Stimulated activated CD4-positive, alpha-beta T cell treated with anti-CD3 and anti-CD28 coated beads, Interleukin-2, amount 100 ng/mL, for 48 hours (primary cell): ENCODE measurements at regions not wholly inside any gene's neighbourhood (a gene's known extent, or its start where the extent isn't known, plus 50 kb on each side); places are given as distances from the start of the nearest gene placed in this dataset.

ENCODE experiments used
- DNase-seq, 2 donors: peaks; one replicate each; pipeline ENCODE4 v3.0.0-alpha.2; 2020

DNA sequence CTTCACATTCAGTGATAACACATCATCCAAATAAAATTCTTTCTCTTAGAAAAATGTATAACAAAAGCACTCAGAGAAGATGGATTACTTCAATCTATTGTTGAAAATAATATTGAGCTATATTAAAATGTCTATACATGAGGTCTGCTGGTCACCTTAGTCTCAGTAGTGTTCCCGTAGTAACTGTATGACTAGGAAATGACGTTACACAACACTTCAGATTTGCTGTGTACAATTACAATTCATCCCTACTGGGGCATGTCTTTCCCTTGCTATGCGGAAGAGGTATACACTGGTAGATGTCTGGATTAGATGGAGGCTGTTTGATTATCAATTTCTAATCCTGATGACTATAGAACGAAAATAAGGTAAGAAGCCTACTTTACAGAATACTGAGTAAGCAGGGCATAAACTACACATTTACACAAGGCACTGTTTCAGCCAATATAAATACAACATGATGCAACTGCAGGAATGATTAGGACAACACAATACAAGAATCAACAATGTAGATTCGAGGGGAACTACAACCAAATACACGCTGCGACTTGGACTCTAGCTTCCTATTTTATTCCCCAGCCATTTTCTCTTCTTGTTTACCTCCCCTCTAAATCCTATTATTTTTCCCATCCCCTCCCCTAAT, 982.5 kb upstream of the CDH8 start:
- no peak for DNase-seq

DNA sequence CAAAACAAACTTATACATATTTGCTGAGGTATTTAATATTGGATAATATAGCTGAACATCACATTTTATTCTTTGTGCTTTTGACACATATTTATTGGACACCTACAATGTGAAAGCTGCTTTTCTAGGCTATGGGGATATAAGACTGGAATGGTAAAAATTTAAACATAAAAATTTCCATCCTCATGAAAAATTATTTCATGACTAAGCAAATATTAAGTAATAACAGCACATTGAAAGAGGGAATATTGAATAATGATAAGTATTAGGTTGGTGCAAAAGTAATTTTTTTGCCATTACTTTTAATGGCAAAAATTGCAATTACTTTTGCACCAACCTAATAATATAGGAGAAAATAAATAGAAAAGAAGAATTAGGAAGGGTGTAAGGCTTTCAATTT, 972.5 kb upstream of the CDH8 start:
- DNase-seq = no peak

DNA sequence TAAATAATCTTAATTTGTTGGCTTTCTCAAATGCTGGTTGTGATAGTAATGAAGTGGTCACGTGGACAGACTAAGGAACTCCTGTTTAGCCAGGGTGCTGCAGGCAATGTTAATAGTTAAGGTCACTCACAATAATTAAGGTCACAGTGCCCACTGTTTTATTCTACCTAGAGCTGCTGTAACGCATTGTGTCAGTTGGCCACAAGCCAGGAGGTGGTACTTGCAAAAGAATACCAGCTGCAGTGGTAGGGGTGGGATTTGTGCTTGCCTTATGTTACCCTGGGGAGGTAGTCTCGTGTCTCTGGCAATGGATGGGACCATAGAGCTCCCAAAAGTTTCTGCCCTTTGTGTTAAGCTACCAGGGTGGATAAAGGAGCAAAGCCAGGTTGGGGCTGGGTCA, 969.1 kb upstream of the CDH8 start:
- no peak for DNase-seq

DNA sequence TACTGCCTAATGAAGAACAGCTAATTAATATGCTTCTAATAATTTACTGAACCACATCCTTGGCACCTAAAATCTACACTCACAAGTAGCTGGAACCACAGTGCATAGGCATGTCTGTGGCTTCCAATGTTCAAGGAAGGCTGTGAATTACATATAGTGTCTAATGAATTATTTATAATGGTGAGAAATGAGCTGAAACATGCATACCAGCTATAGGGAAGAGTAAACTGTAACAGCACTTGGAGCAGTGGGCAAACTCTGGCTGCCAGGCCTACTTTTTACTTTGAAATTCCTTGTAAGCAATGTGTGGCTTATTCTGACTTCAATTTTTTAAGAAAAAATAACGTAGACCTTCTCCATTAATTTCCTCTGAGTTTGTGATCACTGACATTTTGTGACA, 953.2 kb upstream of the CDH8 start:
- DNase-seq = no peak

DNA sequence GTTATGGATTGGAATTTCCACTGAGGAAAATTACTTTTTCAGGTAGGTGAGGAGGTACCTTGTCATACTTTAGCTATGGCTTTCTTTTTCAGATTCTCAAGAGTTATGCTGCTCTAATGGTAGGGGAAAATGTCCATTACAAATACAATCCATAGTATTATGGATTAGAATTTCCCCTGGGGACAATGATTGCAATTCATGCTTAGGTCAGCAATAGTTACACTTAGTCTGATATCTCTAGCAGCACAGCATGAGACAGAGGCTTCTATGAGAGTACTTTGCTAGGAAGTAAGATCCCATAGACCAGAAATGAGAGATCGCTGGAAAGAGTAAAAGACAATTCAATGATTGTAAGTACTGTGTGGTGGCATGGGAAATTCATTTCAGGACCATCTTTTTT, 949.5 kb upstream of the CDH8 start:
- no peak for DNase-seq

DNA sequence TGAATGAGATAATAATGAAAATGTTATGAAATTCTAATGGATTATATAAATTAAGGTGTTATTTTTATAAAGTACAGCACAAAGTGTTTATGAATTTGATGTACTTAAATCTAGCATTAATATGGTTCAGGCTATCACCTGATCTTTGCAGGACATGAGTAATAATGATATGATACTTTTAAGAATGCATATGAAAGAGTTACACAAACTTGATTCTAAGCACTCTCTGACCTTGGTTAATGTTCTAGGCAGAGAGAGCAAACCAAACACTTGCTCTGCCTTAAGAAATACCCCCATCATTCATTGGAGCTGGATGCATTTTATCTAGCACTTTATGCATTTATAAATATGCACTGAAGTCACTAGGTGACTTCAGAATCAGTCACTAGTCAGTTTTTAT, 942.2 kb upstream of the CDH8 start:
- no peak for DNase-seq

DNA sequence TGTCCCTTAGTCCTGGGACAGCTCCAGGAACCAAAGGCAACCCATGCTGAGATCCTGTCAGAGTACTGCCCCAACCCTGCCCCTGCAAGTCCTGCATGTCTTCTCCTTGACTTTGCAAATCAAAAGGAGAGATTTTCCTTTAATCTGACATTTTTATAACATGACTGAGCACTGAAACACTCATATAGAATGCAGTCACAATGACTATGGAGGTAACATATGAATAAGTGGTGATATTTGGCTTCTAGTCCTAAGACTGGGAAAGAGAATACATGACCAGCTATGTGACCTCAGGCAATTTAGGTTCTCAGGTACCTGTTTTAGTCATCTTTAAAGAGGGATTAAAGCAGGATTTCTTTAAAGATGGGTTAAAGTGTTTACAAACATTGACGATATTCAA, 941.6 kb upstream of the CDH8 start:
- no peak for DNase-seq

DNA sequence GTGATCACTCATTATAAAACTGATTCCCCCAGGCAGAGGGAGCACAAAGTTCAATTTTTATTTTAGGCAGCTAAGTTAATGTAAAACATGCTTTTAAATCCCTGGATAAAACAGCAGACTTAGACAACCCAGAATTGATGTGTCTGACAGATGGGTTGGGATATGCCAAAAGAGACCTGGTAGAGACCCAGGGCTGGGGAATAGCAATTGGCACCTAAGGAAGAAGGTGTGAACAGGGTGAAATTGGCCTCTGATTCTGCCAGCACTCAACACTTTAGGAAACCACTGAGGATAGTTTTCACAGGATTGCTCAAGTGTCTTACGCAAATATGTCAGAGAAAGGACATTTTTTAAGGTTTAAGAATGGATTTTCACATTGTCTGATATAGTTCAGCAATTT, 938.2 kb upstream of the CDH8 start:
- no peak for DNase-seq

DNA sequence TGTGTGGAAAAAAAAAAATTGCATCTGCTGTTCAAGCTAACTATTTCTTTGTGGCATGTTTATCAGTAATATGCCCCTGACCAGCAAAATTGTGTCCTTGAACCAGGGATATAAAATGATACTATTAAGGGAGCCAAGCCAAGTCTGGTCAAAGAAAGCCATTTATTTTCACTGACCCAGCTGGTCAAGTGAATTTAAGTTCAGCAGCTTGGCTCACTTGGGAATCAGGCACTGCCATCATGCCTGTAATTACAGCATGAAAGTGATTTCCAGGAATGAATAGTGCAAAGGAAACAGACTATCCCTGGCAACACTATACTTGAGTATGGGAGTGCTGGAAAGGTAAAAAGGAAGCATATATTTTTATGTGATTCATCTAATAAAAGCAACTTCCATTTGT, 934.6 kb upstream of the CDH8 start:
- DNase-seq = no peak

DNA sequence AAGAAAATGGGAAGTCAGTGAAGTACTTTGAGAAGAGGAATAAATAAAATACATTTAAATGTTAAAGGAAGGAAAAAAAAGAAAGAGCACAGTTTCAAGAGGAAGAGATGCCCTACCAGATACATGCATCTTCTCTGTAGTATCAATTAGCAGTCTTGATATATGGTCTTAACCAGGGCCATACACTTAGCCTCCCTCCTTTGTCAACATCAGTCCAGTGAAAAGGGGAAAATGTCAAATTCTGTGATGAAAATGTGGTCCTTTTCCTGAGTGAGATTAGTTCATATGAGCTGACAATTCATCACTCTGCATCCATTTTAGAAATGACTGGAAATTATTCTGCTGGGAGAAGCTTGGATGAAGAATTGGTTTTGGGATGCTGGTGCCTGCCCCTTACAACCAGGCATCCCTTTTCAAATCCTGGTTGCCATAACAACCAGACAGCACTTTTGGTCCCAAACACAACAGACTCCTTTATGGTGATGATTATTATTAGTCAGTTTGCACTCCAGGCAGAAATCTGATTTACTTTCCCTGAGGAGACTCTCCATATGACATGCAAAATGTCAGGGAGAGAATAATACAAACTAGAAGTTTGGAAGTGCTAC, 933.6 kb upstream of the CDH8 start:
- no peak for DNase-seq

DNA sequence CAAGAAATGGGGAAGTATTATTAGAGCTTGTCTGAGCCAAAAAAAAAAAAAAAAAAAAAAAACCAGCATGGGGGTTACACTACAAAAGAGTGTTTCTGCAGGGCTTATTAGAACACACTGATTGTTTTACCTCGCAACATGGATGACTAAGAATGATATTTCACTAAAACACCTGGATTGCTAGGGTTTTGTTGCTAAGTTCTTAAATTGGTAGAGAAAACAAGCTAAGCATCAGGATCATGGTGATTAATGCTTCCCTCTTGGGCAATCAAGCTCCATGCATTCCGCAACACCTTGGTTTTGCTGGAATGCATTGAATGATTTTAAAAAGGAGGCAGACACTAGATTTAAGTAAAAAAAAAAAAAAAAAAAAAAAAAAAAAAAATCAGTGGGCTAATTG, 931.4 kb upstream of the CDH8 start:
- DNase-seq = no peak

DNA sequence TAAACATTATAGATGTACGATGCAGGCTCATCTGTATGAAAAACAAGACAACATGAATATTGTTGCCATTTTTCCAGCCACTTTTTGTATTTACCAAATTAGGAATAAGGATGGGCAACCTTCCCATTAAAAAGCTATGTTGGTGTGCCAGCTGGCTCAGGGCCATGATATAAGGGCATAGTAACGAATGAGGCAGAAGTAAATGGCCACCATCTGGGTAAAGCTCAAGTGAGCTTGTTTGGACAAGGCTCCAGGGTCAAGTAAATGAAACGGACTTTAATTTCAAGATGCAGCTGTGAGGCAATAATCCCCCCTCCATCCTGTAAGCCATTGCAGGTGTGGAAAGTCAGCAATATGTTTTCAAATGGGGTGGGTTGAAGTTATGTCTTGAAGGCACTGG, 930.9 kb upstream of the CDH8 start:
- no peak for DNase-seq

DNA sequence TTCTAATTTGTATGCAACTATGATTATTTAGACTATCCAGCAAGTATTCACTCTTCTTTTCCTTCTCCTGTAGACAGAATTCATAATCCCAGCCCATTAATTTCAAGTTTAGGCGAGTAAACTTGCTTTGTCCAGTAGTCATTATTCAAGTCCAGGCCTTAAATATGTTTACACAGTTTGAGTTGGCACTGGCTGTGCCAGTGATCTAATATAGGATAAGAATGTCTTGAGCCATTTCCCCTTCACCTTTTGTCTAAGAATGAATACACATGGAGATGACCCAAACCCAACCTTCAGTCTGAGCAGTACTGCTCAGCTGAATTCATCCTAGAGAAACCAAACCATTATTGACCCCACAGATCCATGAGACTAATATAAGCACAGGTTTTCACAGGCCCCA, 930.4 kb upstream of the CDH8 start:
- DNase-seq = no peak

DNA sequence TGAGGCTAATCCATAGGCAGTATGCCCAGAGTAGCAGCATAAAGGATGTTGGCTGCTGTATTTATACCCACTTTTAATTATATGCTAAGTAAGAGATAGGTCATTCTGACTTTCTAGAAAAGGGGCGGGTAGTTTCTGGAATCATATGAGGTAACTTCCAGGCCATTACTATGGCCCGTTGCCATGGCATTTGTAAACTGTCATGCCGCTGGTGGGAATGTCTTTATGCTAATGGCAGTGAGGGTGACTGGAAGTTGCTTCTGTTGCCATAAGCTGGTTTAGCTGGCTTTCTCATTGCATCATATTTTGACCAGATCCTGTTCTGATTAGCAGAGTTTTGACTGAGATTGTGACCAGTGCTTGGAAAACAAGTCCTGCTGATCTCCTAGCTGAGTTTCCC, 929.6 kb upstream of the CDH8 start:
- no peak for DNase-seq

DNA sequence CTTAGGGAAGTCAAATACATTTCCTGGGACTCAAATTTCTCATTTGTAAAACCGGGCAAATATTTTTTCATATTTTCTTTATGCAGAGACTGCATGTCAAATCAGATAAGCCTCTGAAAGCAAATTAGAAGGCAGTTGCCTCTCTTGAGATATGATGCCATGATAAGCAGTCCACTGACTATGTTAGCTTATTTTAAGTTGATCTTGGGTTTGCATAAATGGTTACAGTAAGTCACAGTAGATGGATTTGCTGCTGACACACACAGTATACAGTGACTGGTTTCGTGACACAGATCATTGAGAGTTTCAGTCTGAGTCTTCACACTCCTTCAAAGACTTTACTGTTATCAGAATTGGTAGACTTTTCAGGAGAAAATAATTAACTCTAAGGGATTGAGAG, 927.6 kb upstream of the CDH8 start:
- no peak for DNase-seq

DNA sequence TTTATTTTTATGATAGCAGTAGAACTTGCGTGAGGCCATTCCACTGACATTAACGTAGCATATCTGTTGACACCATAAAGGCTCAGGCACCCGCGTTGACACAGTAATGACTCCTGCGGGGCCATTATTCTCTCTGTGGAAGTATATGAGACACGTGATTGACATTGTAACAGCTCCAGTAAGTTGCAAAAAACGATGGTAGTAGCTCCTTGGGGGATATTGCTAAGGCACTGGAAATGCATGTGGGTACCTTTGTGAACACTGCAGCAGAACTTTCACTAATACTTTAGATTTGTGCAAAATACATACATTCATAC, 918.8 kb upstream of the CDH8 start:
- DNase-seq = no peak

DNA sequence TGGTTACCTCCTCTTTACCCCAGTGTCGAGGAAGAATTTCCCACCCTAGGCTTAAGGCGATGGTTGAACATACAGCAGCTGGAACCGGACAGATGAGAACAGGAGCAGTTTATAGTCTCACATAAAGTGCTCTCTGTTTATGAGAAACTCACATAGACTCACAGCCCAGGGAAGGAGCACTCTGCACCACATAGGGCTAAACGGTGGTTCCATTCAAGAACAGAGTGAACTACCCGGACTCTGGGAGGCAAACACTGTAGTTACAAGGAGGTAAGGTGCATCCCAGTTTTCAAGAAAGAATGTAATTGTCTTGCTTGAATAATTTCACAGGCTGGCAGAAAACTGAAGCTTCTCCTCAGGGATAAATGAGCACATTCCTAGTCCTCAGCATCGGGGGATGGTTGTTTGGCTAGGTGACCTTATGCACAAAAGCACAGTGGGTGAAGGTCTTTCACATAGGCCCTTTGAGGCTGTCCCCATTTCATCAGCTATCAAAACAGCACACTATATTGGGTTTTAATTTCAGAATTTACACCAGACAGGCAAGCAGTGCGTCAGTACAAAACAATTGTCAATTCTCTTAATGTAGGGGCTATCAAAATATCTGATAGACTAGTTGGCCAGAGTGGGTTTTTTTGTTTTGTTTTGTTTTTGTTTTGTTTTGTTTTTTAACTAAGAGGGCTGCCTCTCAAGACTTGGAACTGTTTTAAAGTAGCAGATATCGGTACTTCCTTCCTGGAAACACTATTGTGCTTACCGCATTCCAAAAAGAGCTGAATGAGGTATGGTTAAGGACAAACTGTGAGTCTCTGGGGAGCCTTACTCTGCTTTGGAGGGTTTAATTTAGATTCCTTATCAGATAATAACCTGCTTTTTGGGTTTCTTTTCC, 918.1 kb upstream of the CDH8 start:
- DNase-seq = no peak

DNA sequence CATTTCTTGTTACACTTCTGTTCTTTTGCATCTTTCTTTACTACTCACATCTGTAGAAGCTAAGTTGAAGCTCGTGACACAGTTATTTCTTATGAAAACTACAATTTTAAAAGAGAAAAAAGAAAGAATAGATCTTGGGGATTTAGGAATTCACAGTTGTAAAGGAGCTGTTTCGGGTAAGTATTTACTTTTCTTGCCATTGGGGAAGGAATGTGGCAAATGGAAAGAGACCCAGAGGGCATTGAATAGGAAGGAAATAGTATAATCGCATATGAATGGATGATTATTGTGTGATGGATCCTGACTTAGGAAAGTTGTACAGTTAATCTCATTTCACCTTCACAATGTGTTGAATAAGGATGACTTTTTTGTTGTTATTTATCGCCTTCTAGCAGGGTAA, 914.1 kb upstream of the CDH8 start:
- DNase-seq = no peak

DNA sequence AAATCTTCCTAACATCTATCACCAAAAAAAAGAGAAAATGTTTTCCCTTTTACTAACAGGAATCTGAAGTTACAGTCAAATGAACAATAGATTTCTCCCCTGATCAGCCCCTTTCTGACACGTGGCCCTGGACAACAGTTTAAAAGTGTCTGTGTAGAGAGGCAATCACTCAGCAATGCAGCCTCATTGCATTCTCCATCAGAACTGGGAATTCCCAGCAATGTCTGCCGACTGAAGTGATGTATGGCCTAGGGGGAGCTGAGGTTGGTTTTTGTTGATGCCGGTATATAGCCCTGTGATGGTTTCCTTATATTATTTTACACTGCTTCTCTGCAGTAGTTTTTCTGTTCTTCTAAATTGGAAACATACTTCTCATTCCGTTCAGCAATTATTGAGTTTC, 904.3 kb upstream of the CDH8 start:
- no peak for DNase-seq

DNA sequence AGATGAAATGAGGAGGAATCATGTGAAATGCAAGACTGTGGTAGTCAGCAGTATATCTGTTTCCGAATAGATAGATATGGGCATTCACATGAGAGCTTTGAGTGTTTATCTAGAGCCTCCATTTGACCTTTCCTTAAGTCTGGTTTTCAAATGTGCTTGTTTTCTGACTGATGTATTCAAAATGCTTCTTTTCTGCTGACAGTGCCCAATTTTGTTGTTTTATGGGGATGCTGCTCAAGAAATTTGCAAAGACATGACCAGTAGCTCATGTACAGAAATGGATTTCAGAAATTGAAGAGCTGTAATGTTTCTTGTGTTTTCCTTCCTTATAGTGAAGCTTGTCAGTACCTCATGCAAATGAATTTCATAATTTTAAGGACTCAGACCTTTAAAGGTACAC, 903.4 kb upstream of the CDH8 start:
- DNase-seq = no peak

DNA sequence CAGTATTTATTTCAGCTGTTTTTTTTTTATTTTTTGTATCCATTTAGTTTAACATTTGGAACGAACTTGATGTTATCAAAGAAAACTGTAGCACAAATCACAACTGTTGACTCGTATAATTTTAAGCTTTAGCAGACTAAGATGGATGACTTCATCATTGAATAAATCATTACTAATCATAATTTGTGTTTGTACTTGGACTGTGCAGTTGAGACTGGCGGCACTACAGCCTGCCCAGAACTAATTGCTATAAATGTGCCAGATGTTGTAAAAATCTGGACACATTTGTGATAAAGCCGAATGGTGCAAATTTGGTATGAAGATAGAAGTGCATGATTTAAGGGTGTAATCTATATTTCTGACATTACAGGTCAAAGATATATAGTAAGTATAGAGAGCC, 897.7 kb upstream of the CDH8 start:
- no peak for DNase-seq

DNA sequence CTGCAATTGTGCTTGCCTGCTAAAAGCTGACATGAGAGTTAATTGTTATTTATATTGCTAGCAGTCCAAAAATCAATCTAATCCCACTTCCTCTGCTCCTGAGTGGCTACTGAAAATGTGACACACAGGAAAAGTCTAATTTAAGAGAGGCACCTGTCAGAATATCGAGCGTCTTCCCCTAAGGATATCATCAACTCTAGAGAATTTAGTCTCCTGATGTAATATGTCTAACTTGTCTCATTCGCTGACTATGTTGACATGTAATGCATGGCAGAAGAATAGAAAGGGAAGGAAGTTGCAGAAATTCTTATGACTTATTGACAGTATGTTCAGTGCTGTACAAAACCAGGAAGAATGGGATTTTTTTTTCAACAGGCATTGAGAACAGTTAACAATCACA, 893.4 kb upstream of the CDH8 start:
- DNase-seq = no peak

DNA sequence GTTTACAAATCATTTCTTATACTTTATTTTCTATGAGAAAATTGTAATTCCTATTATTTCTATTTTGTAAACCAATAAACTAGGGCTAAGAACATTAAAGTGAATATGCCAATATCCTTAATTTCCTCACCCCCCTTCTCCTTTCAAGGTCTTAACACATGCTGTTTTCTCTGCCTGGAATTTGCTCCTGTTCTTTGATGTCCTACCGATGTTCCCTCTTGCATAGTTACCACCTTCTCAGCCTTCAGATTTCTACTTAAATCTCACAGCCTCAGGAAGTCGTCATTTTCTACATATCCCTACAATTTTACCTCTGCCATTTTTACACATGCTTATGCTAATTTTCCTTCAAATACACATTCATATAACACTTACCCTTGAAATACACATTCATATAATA, 890.9 kb upstream of the CDH8 start:
- DNase-seq = no peak

DNA sequence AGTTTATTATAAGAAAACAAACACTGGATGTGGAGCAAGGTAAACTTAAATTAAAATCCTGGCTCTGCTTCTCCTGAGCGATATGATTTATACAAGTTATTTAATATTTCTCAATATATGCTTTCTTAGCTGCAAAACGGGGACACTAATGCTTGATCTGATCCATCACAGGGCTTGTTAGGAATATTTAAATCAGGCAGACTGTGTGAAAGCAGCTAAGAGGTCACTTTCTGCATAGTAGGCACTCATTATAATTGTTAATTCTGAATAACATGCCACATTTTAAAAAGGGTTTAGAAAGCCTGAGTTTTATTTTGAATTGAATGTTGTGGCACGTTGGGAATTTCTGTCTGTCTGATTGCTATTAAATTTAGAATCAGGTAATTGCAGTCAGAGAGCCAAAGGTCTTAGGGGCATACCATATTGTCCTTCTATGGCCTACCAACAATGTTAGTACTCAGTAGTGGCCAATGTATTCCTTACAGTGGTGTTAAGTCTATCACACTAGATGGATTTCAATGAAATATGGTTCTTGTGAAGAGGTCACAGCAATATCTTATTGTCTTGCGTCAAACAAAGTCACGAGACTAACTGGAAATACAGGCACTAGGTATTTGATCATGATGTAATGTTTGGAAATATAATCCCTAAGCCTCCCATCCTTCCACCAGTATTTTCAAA, 890.0 kb upstream of the CDH8 start:
- DNase-seq = no peak
